HG03558 (cell line): ENCODE measurements at regions not wholly inside any gene's neighbourhood (a gene's known extent, or its start where the extent isn't known, plus 50 kb on each side); places are given as distances from the start of the nearest gene placed in this dataset.

Experiments used
- ATAC-seq: cut with Tn5 transposase; IDR thresholded peaks from one replicate; pipeline ENCODE4 v1.9.1; 2021; ENCODE audit warnings: moderate number of reproducible peaks; ENCODE audit not compliant: unreplicated experiment; ENCODE audit errors: extremely low read depth

DNA sequence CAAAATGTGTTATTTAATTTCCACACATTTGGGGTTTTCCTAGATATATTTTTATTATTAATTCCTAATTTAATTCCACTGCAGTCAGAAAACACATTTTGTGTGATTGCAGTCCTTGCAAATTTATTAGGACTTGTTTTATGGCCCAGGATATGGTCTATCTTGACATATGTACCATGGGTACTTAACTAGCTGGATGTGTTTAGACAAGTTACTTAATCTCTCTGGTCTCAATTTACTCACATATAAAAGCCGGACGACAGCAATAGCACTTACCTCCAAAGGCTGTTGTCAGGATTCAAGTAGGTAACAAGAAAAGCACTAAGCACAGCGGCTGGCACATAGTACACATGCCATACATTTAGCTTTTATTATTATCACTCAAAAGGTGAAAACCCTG lies 118.2 kb upstream of the MSX2 start:
- ATAC-seq, result no peak

DNA sequence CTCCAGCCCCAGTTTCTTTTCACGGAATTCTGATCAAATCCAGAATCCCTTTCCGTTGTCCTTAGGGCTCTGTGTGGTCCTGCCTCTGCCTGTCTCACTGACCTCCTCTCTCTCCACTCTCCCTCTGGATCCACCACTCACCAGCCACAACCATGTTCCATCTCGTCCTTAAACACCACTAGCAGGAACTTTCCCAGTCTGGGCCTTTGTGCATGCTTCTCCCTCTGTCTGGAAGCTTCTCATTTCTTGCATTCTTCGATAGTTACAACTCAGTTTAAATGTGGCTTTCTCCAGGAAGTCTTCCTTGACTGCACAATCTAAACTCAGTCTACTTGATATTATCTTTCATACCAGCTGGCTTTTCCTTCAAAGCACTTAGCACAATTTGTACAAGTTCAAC lies 117.7 kb upstream of the MSX2 start:
- no peak for ATAC-seq

GRCh38 chr5:174607205-174607604 lies 117.2 kb upstream of the MSX2 start:
- no peak for ATAC-seq

GRCh38 chr5:174607916-174608315 lies 116.5 kb upstream of the MSX2 start:
- ATAC-seq, result no peak

DNA sequence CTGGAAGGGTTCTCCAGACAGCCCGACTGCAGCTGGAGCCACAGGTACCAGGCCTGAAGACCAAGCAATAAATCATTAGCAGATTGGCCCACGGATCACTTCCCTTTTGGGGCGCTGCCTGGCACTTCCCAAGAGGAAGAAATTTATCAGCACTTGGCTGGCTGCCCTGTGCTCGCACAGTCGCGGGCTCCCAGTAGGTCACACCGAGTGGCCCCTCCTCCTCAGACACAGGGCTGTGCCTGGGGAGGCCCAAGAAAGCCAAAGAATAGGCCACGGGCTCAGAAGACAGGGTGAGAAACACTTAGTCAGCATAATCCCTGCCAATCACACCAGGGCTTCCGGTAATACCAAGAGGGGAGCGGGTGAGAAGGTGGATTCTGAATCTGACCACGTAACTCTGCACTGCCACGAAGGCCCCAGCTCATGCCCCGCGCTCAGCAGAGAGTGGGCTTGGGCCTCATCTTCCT lies 115.7 kb upstream of the MSX2 start:
- ATAC-seq, result no peak

GRCh38 chr5:174609116-174609515 lies 115.3 kb upstream of the MSX2 start:
- ATAC-seq, result no peak

- no peak for ATAC-seq
Measured at GRCh38 chr5:174610968-174611367, 113.4 kb upstream of the MSX2 start.

DNA sequence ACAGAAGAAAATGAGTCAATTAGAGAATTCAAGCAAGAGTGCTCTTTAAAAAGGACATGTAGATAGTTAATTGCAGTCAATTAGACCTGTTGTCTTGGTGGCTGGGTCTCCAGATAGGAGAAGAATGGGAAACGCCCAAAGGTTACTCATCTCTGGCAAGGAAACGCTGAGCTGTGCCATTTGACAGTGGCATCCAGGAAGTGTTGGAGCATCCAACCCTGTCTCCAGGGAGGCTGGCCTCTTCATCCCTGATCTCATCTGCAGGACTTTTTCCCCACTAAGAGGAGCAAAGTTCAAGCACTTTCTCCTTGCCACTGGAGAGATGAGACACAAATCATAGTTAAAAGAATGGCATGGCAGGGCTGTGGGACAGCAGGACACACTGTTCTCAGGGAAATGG lies 111.7 kb upstream of the MSX2 start:
- no peak for ATAC-seq

GRCh38 chr5:174614500-174615135 lies 109.8 kb upstream of the MSX2 start:
- no peak for ATAC-seq

DNA sequence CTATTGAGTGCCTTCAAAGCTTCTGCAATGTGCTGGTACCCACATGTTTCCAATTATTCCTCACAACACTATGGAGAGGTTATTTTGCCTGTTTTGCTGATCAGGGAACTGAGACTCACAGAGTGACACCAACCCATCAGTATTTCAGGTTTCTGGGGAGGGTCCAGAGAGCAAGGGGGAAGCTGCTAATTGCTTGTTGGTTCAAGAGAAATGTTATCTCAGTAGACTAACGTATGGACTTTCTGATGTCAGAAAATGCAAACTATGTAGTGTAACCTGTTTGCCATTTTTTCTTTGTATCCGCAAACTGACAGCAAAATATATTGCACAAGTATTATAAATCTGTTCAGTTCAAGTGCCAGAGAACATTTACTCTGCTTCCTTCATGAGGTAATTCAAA lies 108.3 kb upstream of the MSX2 start:
- no peak for ATAC-seq

GRCh38 chr5:174617285-174617684 lies 107.1 kb upstream of the MSX2 start:
- no peak for ATAC-seq

GRCh38 chr5:174617910-174618309 lies 106.5 kb upstream of the MSX2 start:
- ATAC-seq, result no peak

DNA sequence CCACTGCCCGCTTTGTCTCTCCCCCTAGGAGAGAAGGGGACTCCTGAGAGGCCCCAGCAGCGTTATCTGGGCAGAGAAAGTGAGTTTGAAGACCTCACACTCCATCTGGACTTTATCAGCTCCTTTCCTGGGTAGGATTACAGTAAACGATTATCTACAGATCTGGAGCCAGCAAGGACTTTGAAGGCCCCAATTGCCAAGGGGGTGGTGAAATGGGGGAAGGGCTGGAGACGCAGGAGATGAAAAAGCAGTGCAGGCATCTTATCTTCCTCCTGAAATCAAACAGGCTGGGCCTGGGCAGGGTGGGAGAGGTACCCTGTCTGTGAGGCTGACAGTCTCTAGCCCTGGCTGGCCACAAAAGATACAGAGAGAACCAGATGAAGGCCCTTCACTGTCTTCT lies 105.8 kb upstream of the MSX2 start:
- ATAC-seq, result no peak

GRCh38 chr5:174622067-174622466 lies 102.3 kb upstream of the MSX2 start:
- no peak for ATAC-seq

DNA sequence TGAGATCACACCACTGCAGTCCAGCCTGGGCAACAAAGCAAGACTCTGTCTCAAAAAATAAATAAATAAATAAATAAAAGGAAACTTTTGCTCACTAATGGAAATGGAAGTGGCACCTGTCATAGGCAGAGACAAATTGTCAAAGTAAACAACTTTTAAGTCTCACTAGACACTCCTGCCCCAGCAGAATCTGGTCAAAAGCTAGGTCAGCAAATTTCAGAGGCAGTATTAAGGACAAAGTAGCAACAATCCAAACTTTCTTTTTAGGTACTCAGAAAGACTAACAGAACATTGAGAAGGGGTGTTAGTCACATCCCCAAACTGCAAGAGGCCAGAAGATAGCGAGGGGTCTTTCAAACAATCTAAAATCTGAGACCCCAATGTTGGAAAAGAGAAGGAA lies 101.4 kb upstream of the MSX2 start:
- ATAC-seq, result no peak

- no peak for ATAC-seq
Measured at GRCh38 chr5:174623433-174624019, 100.9 kb upstream of the MSX2 start.

- ATAC-seq, result no peak
Measured at GRCh38 chr5:174624733-174625522, 99.5 kb upstream of the MSX2 start.

DNA sequence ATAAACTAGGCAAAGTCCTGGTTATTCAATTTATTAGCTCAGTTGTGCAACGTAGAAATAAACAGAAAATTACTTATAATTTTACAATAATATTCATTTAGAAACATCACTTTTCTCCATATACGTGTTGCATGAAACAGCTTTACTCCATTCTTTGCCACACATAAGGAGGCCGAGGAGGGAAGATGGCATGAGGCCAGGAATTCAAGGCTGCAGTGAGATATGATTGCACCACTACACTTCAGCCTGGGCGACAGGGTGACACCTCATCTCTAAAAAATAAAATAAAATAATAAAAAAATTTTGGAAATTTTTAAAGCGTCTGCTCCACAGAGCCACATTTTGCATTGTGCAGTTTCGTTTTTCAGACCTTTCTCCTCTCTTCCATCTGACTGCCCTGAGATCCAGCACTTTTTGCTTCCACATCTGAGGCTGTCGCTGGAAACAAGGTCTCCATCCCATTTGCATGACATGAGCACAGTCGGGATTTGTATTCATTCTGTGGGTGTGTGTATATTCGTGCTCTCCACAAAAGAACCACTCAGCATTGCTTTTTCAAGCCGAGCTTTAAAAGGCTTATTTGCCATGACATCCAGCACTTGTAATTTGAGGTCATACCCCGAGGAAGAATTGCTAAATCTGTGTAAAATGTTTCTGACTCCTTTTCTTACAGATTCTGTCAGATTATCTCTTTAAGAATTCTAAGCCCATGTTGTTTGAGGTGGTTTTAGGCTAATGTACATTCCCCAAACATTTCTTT lies 98.6 kb upstream of the MSX2 start:
- ATAC-seq, result no peak

- no peak for ATAC-seq
Measured at GRCh38 chr5:174626369-174626920, 97.9 kb upstream of the MSX2 start.

DNA sequence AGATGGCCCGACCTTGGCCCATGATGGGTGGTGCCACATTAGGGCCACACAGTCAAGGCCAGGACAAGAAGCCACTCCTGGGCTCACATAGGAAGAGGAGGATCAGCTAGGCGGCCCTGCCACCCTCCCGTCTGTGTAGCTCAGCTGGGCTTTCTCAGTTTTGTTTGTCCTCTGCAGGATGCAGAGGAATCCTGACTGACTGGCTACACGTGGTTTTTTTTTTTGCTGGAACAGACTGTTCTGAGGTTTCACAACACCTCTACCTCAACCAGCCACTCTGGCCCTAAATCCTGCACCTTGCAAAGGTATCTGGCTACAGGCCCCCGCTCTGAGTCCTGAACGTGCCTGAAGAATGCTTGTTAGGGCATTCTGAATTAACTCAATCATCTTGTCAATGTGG lies 88.3 kb upstream of the MSX2 start:
- no peak for ATAC-seq
